IMR-90 (cell line): ENCODE measurements at regions not wholly inside any gene's neighbourhood (a gene's known extent, or its start where the extent isn't known, plus 50 kb on each side); places are given as distances from the start of the nearest gene placed in this dataset.

ENCODE experiments used
- ATAC-seq: fragments of 200-7000 bp; cut with Tn5 transposase; 2 replicates; pipeline ENCODE4 v1.9.1; 2020; ENCODE audit warnings: low read depth, mild to moderate bottlenecking, moderate library complexity
- BruUV-seq: library from RNA; stranded (reverse); fragments of 400-500 nt; replicated peaks from 2 replicates; lab custom pipeline; 2021; lab: Mats Ljungman, UMichigan
- CTCF ChIA-PET: fragments of 300-600 bp; formaldehyde crosslinking; extraction: SDS; loops from one replicate; lab custom pipeline; 2021; ENCODE audit warnings: antibody characterized with exemption; lab: Yijun Ruan, JAX
- POLR2A ChIA-PET: fragments of 300-600 bp; sonication (Branson Sonifier 250); formaldehyde crosslinking; loops from one replicate; lab custom pipeline; 2022; ENCODE audit warnings: antibody characterized with exemption; ENCODE audit not compliant: unreplicated experiment; lab: Charles Lee
- DNase-seq: peaks from one replicate; pipeline ENCODE4 v3.0.0; 2013
- H2AFZ ChIP-seq: replicated peaks from 2 replicates; pipeline ENCODE3; 2013; ENCODE audit warnings: low read length, mild to moderate bottlenecking; ENCODE audit not compliant: poor library complexity
- H2AK5ac ChIP-seq: 2 replicates; pipeline ENCODE4 v1.6.1; 2013; ENCODE audit warnings: low read depth, low read length, inconsistent platforms
- H2AK9ac ChIP-seq: replicated peaks from 2 replicates; pipeline ENCODE3; 2013; ENCODE audit warnings: mild to moderate bottlenecking, low read depth, low read length, moderate library complexity; ENCODE audit not compliant: poor library complexity
- H2BK120ac ChIP-seq: 2 replicates; pipeline ENCODE4 v1.6.1; 2013; ENCODE audit warnings: low read depth, low read length, inconsistent platforms
- H2BK15ac ChIP-seq: 3 replicates; pipeline ENCODE4 v1.6.1; 2013; ENCODE audit warnings: low read depth, low read length, inconsistent platforms
- H2BK20ac ChIP-seq: 2 replicates; pipeline ENCODE4 v1.6.1; 2013; ENCODE audit warnings: low read depth, mild to moderate bottlenecking, inconsistent platforms, low read length, moderate library complexity
- H2BK5ac ChIP-seq: 2 replicates; pipeline ENCODE4 v1.6.1; 2013; ENCODE audit warnings: mild to moderate bottlenecking, low read depth, low read length, inconsistent platforms; ENCODE audit not compliant: poor library complexity, severe bottlenecking
- H3K14ac ChIP-seq: replicated peaks from 2 replicates; pipeline ENCODE4 v1.6.1; 2013; ENCODE audit warnings: low read depth, low read length, inconsistent platforms
- H3K18ac ChIP-seq: 2 replicates; pipeline ENCODE4 v1.6.1; 2013; ENCODE audit warnings: low read depth, low read length, control low read depth
- H3K23ac ChIP-seq: 2 replicates; pipeline ENCODE4 v1.6.1; 2013; ENCODE audit warnings: low read depth, low read length, inconsistent platforms
- H3K27ac ChIP-seq: 2 replicates; pipeline ENCODE4 v1.5.1; 2013; ENCODE audit warnings: mild to moderate bottlenecking, control low read depth, low read length; ENCODE audit not compliant: insufficient read depth
- H3K27me3 ChIP-seq: 2 replicates; pipeline ENCODE4 v1.6.1; 2013; ENCODE audit warnings: low read length; ENCODE audit not compliant: control insufficient read depth, insufficient read depth
- H3K36me3 ChIP-seq: 2 replicates; pipeline ENCODE4 v1.6.1; 2013; ENCODE audit warnings: low read length, mixed read lengths; ENCODE audit not compliant: control insufficient read depth, insufficient read depth
- H3K4ac ChIP-seq: 2 replicates; pipeline ENCODE4 v1.6.1; 2013; ENCODE audit warnings: low read depth, low read length, inconsistent platforms
- H3K4me1 ChIP-seq: 2 replicates; pipeline ENCODE4 v1.6.1; 2013; ENCODE audit warnings: low read length, mixed read lengths; ENCODE audit not compliant: control insufficient read depth, insufficient read depth
- H3K4me2 ChIP-seq: 2 replicates; pipeline ENCODE4 v1.6.1; 2013; ENCODE audit warnings: low read depth, mild to moderate bottlenecking, control low read depth, low read length, moderate library complexity
- H3K4me3 ChIP-seq: 2 replicates; pipeline ENCODE4 v1.5.1; 2013; ENCODE audit warnings: low read depth, mild to moderate bottlenecking, control low read depth, low read length, moderate library complexity; ENCODE audit not compliant: insufficient read depth
- H3K56ac ChIP-seq: 2 replicates; pipeline ENCODE4 v1.6.1; 2013; ENCODE audit warnings: low read length, inconsistent platforms; ENCODE audit not compliant: insufficient read depth; ENCODE audit errors: extremely low read depth
- H3K79me1 ChIP-seq, 2 experiments: 2 replicates each; pipeline ENCODE4 v1.6.1; 2013; ENCODE audit warnings: low read length in 2 of 2, inconsistent platforms in 1 of 2, low read depth in 1 of 2
- H3K9ac ChIP-seq: 2 replicates; pipeline ENCODE4 v1.6.1; 2013; ENCODE audit warnings: low read depth, low read length, control low read depth
- H3K9me1 ChIP-seq: 2 replicates; pipeline ENCODE4 v1.6.1; 2013; ENCODE audit warnings: low read length, inconsistent platforms; ENCODE audit not compliant: insufficient read depth
- H3K9me3 ChIP-seq: 2 replicates; pipeline ENCODE4 v1.6.1; 2013; ENCODE audit warnings: low read length; ENCODE audit not compliant: control insufficient read depth, insufficient read depth
- H4K20me1 ChIP-seq: 2 replicates; pipeline ENCODE4 v1.6.1; 2013; ENCODE audit warnings: low read length, inconsistent platforms; ENCODE audit not compliant: insufficient read depth
- H4K5ac ChIP-seq: 2 replicates; pipeline ENCODE4 v1.6.1; 2013; ENCODE audit warnings: mild to moderate bottlenecking, low read depth, low read length, control low read depth
- H4K8ac ChIP-seq, 2 experiments: 2 replicates each; pipeline ENCODE4 v1.6.1; 2013; ENCODE audit warnings: low read depth in 2 of 2, low read length in 2 of 2, control low read depth in 1 of 2, inconsistent platforms in 1 of 2
- H4K91ac ChIP-seq: 2 replicates; pipeline ENCODE4 v1.6.1; 2013; ENCODE audit warnings: low read depth, low read length, inconsistent platforms; ENCODE audit not compliant: insufficient read depth
- BHLHE40 ChIP-seq: fragments of 150-350 bp; IDR thresholded peaks from 2 replicates; pipeline ENCODE4 v1.6.1; 2016; ENCODE audit warnings: mild to moderate bottlenecking, low read depth, low read length
- CHD1 ChIP-seq: IDR thresholded peaks from 2 replicates; pipeline ENCODE4 v1.6.1; 2012; ENCODE audit warnings: low read depth, low read length, improper control_type of control experiment
- CTCF ChIP-seq: conservative IDR thresholded peaks from 2 replicates; pipeline ENCODE4 v1.5.1; 2012; ENCODE audit warnings: mild to moderate bottlenecking, low read depth, low read length, improper control_type of control experiment
- ELK1 ChIP-seq: fragments of 150-350 bp; IDR thresholded peaks from 2 replicates; pipeline ENCODE4 v1.6.1; 2016; ENCODE audit warnings: low read depth, mild to moderate bottlenecking, low read length, moderate library complexity, borderline replicate concordance
- FOS ChIP-seq: fragments of 150-350 bp; IDR thresholded peaks from 2 replicates; pipeline ENCODE4 v1.6.1; 2016; ENCODE audit warnings: low read depth, low read length
- MAFK ChIP-seq: IDR thresholded peaks from 2 replicates; pipeline ENCODE4 v1.6.1; 2012; ENCODE audit warnings: low read depth, low read length, improper control_type of control experiment
- MXI1 ChIP-seq: IDR thresholded peaks from 2 replicates; pipeline ENCODE4 v1.6.1; 2012; ENCODE audit warnings: low read depth, mild to moderate bottlenecking, low read length, moderate library complexity, borderline replicate concordance
- POLR2A ChIP-seq: IDR thresholded peaks from 2 replicates; pipeline ENCODE4 v1.6.1; 2012; ENCODE audit warnings: mild to moderate bottlenecking, low read depth, low read length
- RAD21 ChIP-seq: IDR thresholded peaks from 2 replicates; pipeline ENCODE4 v1.6.1; 2012; ENCODE audit warnings: low read length, improper control_type of control experiment
- RFX5 ChIP-seq: IDR thresholded peaks from 2 replicates; pipeline ENCODE4 v1.8.0; 2012; ENCODE audit warnings: low read depth, mild to moderate bottlenecking, low read length, moderate library complexity
- SMC3 ChIP-seq: fragments of 150-350 bp; IDR thresholded peaks from 2 replicates; pipeline ENCODE4 v1.6.1; 2016; ENCODE audit warnings: low read depth, mild to moderate bottlenecking, antibody characterized with exemption, low read length, moderate library complexity
- WGBS, 2 experiments: methylation state at CpG; one replicate each; pipeline versions ENCODE4 v1.1.5 to v1.1.7; 2013; ENCODE audit warnings: missing lambda C conversion rate in 2 of 2; ENCODE audit not compliant: insufficient read length in 1 of 2; ENCODE audit errors: extremely low coverage in 2 of 2; 5-methylcytosine and 5-hydroxymethylcytosine counted together
- dilution Hi-C: fragments of 300-500 bp; cut with HindIII; formaldehyde crosslinking; loops from one replicate; pipeline ENCODE4 v1.14.3; 2018; ENCODE audit warnings: low sequenced_read_pairs; ENCODE audit not compliant: unreplicated experiment
- in situ Hi-C: fragments of 300-500 bp; cut with MboI; formaldehyde crosslinking; loops from 3 replicates; pipeline ENCODE4 v1.14.3; 2019; ENCODE audit warnings: low sequenced_read_pairs, inconsistent platforms, mixed read lengths
- intact Hi-C: fragments of 100-400 bp; cut with micrococcal nuclease; formaldehyde crosslinking; loops from 2 replicates; pipeline ENCODE4 v1.10.0; 2022

- no TSS peak for BruUV-seq
- H3K18ac ChIP-seq: no peak overlapping the region
- H4K20me1 ChIP-seq: no peaks in the 10 kb centered on the region
- no peak overlapping the region for H3K23ac ChIP-seq
- ChIA-PET CTCF (no interaction called here), POLR2A (no interaction called here)
- H3K14ac ChIP-seq: no peak overlapping the region
- TF ChIP-seq CHD1 (no peak), SMC3 (no peak), ELK1 (no peak), RAD21 (no peak), POLR2A (no peak), RFX5 (no peak), MXI1 (no peak), CTCF (no peak), MAFK (no peak), FOS (no peak), BHLHE40 (no peak)
- H3K4me3 ChIP-seq: no peak overlapping the region
- no peaks in the 10 kb centered on the region for H3K4me1 ChIP-seq
- no peak overlapping the region for H3K4me2 ChIP-seq
- WGBS, 2 experiments: 4% methylated on average over 14 of the region's 20 CpGs; no CpG with 5 or more reads in 1 of the 2 experiments
- H2BK120ac ChIP-seq: no peak overlapping the region
- H3K36me3 ChIP-seq: no peaks in the 10 kb centered on the region
- dilution Hi-C loops (no loop called here), intact Hi-C loops (no loop called here), in situ Hi-C loops (loop anchor here (25.0 kb wide), 1 partner anchor 160 kb away; no protein-coding TSS in a partner anchor)
- H3K9me1 ChIP-seq: no peaks in the 10 kb centered on the region
- no peak overlapping the region for H2BK15ac ChIP-seq
- no peaks in the 10 kb centered on the region for H3K27me3 ChIP-seq
- no peak overlapping the region for H3K9ac ChIP-seq
- H2AK5ac ChIP-seq: no peak overlapping the region
- no peak overlapping the region for H2AFZ ChIP-seq
- no peaks in the 10 kb centered on the region for H3K79me1 ChIP-seq
- no peak overlapping the region for H2BK5ac ChIP-seq
- H2BK20ac ChIP-seq: no peak overlapping the region
- no peak overlapping the region for H4K5ac ChIP-seq
- H2AK9ac ChIP-seq: no peak overlapping the region
- DNase-seq: no peak
- no peak overlapping the region for H3K4ac ChIP-seq
- H4K8ac ChIP-seq: no peak overlapping the region
- H4K91ac ChIP-seq: no peak overlapping the region
- peaks cover 48% of the 10 kb centered on the region for H3K9me3 ChIP-seq
- H3K56ac ChIP-seq: no peak overlapping the region
- ATAC-seq: no peak
- H3K27ac ChIP-seq: no peak overlapping the region
Observed at GRCh38 chr17:73952082-73952479, 251.4 kb upstream of the RPL38 start.
